A549 (cell line): ENCODE measurements at regions not wholly inside any gene's neighbourhood (a gene's known extent, or its start where the extent isn't known, plus 50 kb on each side); places are given as distances from the start of the nearest gene placed in this dataset.

ENCODE experiments used
- ATAC-seq, 2 experiments: fragments of 200-7000 bp in 1 of 2; fragments of >200 bp in 1 of 2; cut with Nextera tagmentation in 1 of 2; cut with Tn5 transposase in 1 of 2; 3 replicates each; pipeline versions ENCODE4 v1.8.0 to v1.9.1; 2018 to 2020; ENCODE audit warnings: mild to moderate bottlenecking in 1 of 2, moderate library complexity in 1 of 2
- CTCF ChIA-PET: fragments of 300-600 bp; sonication (Branson Sonifier 250); formaldehyde crosslinking; extraction: SDS; loops from one replicate; lab custom pipeline; 2021; ENCODE audit warnings: antibody characterized with exemption, inconsistent platforms; lab: Yijun Ruan, JAX
- POLR2A ChIA-PET: fragments of 350-600 bp; formaldehyde crosslinking; extraction: SDS; loops from one replicate; lab custom pipeline; 2021; ENCODE audit warnings: antibody characterized with exemption, inconsistent platforms; lab: Yijun Ruan, JAX
- DNase-seq, 2 experiments: peaks; one replicate each; pipeline versions ENCODE4 v3.0.0 to v3.0.0-alpha.2; 2011 to 2016; ENCODE audit warnings: low read depth in 1 of 2, low spot score in 1 of 2
- FAIRE-seq: peaks from 2 replicates; lab custom pipeline; 2011; peaks lifted over from hg19 to GRCh38; lab: Jason Lieb, UNC
- H3K27ac ChIP-seq, 2 experiments: fragments of >200 bp; sonication (Bioruptor Twin); formaldehyde crosslinking; 3 replicates each; pipeline ENCODE4 v1.5.1; 2016 to 2017
- H3K4me1 ChIP-seq: fragments of >200 bp; sonication (Bioruptor Twin); formaldehyde crosslinking; 3 replicates; pipeline ENCODE4 v1.6.1; 2016
- H3K4me2 ChIP-seq: fragments of >200 bp; sonication (Bioruptor Twin); formaldehyde crosslinking; 3 replicates; pipeline ENCODE4 v1.6.1; 2016
- H3K4me3 ChIP-seq: fragments of >200 bp; sonication (Bioruptor Twin); formaldehyde crosslinking; 3 replicates; pipeline ENCODE4 v1.5.1; 2016
- H3K9me3 ChIP-seq: fragments of >200 bp; sonication (Bioruptor Twin); formaldehyde crosslinking; 3 replicates; pipeline ENCODE4 v1.6.1; 2016
- BCL3 ChIP-seq: fragments of >200 bp; sonication (Bioruptor Twin); formaldehyde crosslinking; IDR thresholded peaks from 3 replicates; pipeline ENCODE4 v1.6.1; 2016
- CBX2 ChIP-seq: fragments of 200-600 bp; sonication (generic); IDR thresholded peaks from 2 replicates; pipeline ENCODE4 v1.6.1; 2016; ENCODE audit warnings: low read depth, mild to moderate bottlenecking, borderline replicate concordance
- CHD2 ChIP-seq: fragments of 150-350 bp; IDR thresholded peaks from 2 replicates; pipeline ENCODE4 v1.6.1; 2014; ENCODE audit warnings: low read length; ENCODE audit not compliant: partially characterized antibody
- EHF ChIP-seq: fragments of 250-450 bp; sonication (Bioruptor Pico); IDR thresholded peaks from 2 replicates; pipeline ENCODE4 v1.5.0; 2020; ENCODE audit warnings: mild to moderate bottlenecking
- ELK1 ChIP-seq: fragments of 150-350 bp; IDR thresholded peaks from 2 replicates; pipeline ENCODE4 v1.6.1; 2014; ENCODE audit warnings: low read depth, mild to moderate bottlenecking, low read length
- FOSB ChIP-seq: fragments of 250-450 bp; sonication (Bioruptor Pico); IDR thresholded peaks from 2 replicates; pipeline ENCODE4 v1.5.0; 2020; ENCODE audit warnings: mild to moderate bottlenecking, moderate library complexity
- FOSL2 ChIP-seq, 2 experiments: fragments of 450-650 bp in 1 of 2; fragments of >200 bp in 1 of 2; sonication (Bioruptor Twin) in 1 of 2; formaldehyde crosslinking; IDR thresholded peaks; 2 replicates each; pipeline versions ENCODE4 v1.5.0 to v1.6.1; 2016 to 2020; ENCODE audit warnings: mild to moderate bottlenecking in 1 of 2, moderate library complexity in 1 of 2
- HOXB13 ChIP-seq: fragments of 250-450 bp; sonication (Bioruptor Pico); IDR thresholded peaks from 2 replicates; pipeline ENCODE4 v1.5.0; 2020; ENCODE audit warnings: low read depth, mild to moderate bottlenecking, moderate library complexity
- HOXB5 ChIP-seq: fragments of 250-450 bp; sonication (Bioruptor Pico); IDR thresholded peaks from 2 replicates; pipeline ENCODE4 v1.5.0; 2020; ENCODE audit warnings: mild to moderate bottlenecking, moderate library complexity
- JUN ChIP-seq, 2 experiments: fragments of >200 bp; sonication (Bioruptor Twin); formaldehyde crosslinking; IDR thresholded peaks; 2 replicates in 1 of 2; 3 replicates in 1 of 2; pipeline ENCODE4 v1.6.1; 2016 to 2017
- MAZ ChIP-seq: fragments of 150-350 bp; IDR thresholded peaks from 2 replicates; pipeline ENCODE4 v1.6.1; 2014; ENCODE audit warnings: antibody characterized with exemption, low read depth, low read length, borderline replicate concordance
- NFE2L2 ChIP-seq: fragments of 150-350 bp; conservative IDR thresholded peaks from 2 replicates; pipeline ENCODE4 v1.6.1; 2014; ENCODE audit warnings: low read length
- PHF8 ChIP-seq: fragments of 200-600 bp; sonication (generic); IDR thresholded peaks from 2 replicates; pipeline ENCODE4 v1.6.1; 2016; ENCODE audit warnings: low read depth, mild to moderate bottlenecking, antibody characterized with exemption, moderate library complexity, borderline replicate concordance
- POLR2A ChIP-seq: IDR thresholded peaks from 2 replicates; pipeline ENCODE4 v1.6.1; 2012; ENCODE audit warnings: mild to moderate bottlenecking, low read length
- POLR2AphosphoS2 ChIP-seq: conservative IDR thresholded peaks from 2 replicates; pipeline ENCODE4 v1.6.1; 2012; ENCODE audit warnings: low read length, improper control_type of control experiment, inconsistent platforms
- RARB ChIP-seq: fragments of 250-450 bp; sonication (Bioruptor Pico); IDR thresholded peaks from 2 replicates; pipeline ENCODE4 v1.8.0; 2021; ENCODE audit warnings: mild to moderate bottlenecking, moderate library complexity
- SMC3 ChIP-seq: fragments of >200 bp; sonication (Bioruptor Twin); formaldehyde crosslinking; IDR thresholded peaks from 3 replicates; pipeline ENCODE4 v1.6.1; 2018; ENCODE audit warnings: inconsistent platforms
- SREBF2 ChIP-seq: fragments of 450-650 bp; IDR thresholded peaks from 2 replicates; pipeline ENCODE4 v1.6.1; 2014; ENCODE audit warnings: mild to moderate bottlenecking, moderate library complexity
- ZC3H11A ChIP-seq: fragments of 450-650 bp; IDR thresholded peaks from 2 replicates; pipeline ENCODE4 v1.6.1; 2014; ENCODE audit warnings: antibody characterized with exemption, mild to moderate bottlenecking
- ZNF302 ChIP-seq: fragments of 250-450 bp; sonication (Bioruptor Pico); IDR thresholded peaks from 2 replicates; pipeline ENCODE4 v1.9.0; 2021; ENCODE audit warnings: inconsistent platforms, mild to moderate bottlenecking, moderate library complexity
- ZSCAN20 ChIP-seq: fragments of 250-450 bp; sonication (Bioruptor Pico); IDR thresholded peaks from 2 replicates; pipeline ENCODE4 v1.8.0; 2022; ENCODE audit warnings: mild to moderate bottlenecking, moderate library complexity
- WGBS: methylation state at CpG from one replicate; pipeline ENCODE4 v1.1.6; 2017; ENCODE audit errors: missing lambda C conversion rate; 5-methylcytosine and 5-hydroxymethylcytosine counted together
- TF ChIP-seq, protein P1 (sequence below): fragments of >200 bp; sonication (Bioruptor Twin); formaldehyde crosslinking; IDR thresholded peaks from 3 replicates; pipeline ENCODE4 v1.5.1; 2016
- TF ChIP-seq, protein P2 (sequence below): IDR thresholded peaks from 2 replicates; pipeline ENCODE4 v1.6.1; 2012; ENCODE audit warnings: low read depth, borderline replicate concordance
- TF ChIP-seq, protein P3 (sequence below): fragments of 450-650 bp; IDR thresholded peaks from 2 replicates; pipeline ENCODE4 v1.6.1; 2014; ENCODE audit warnings: antibody characterized with exemption

- Histone ChIP-seq H3K27ac (no peak overlapping the region), H3K4me3 (no peak overlapping the region), H3K4me1 (no peaks in the 10 kb centered on the region), H3K4me2 (no peak overlapping the region), H3K9me3 (no peaks in the 10 kb centered on the region)
- FAIRE-seq (no peak), ATAC-seq (no peak), DNase-seq (no peak)
- 49% methylated on average over 12 of the region's 12 CpGs for WGBS
- POLR2A ChIA-PET: no interaction called here
- CTCF ChIA-PET: no interaction called here
- TF ChIP-seq, protein P1, sequence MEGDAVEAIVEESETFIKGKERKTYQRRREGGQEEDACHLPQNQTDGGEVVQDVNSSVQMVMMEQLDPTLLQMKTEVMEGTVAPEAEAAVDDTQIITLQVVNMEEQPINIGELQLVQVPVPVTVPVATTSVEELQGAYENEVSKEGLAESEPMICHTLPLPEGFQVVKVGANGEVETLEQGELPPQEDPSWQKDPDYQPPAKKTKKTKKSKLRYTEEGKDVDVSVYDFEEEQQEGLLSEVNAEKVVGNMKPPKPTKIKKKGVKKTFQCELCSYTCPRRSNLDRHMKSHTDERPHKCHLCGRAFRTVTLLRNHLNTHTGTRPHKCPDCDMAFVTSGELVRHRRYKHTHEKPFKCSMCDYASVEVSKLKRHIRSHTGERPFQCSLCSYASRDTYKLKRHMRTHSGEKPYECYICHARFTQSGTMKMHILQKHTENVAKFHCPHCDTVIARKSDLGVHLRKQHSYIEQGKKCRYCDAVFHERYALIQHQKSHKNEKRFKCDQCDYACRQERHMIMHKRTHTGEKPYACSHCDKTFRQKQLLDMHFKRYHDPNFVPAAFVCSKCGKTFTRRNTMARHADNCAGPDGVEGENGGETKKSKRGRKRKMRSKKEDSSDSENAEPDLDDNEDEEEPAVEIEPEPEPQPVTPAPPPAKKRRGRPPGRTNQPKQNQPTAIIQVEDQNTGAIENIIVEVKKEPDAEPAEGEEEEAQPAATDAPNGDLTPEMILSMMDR: no peak
- no peak for TF ChIP-seq NFE2L2
- TF ChIP-seq BCL3: no peak
- TF ChIP-seq, all 56 proteins: peak for 0
These were observed 1808.8 kb upstream of the ACO1 start for GRCh38 chr9:30575691-30576090.

- WGBS: 3% methylated on average over 1 of the region's 1 CpG
- POLR2A ChIA-PET: no interaction called here
- no peaks in the 10 kb centered on the region for H3K9me3 ChIP-seq
- no peak overlapping the region for H3K27ac ChIP-seq
- TF ChIP-seq ZNF302 (CRISPR knock-in tag) (no peak), POLR2A (no peak)
- CTCF ChIA-PET: no interaction called here
- no peak overlapping the region for H3K4me3 ChIP-seq
- FAIRE-seq (no peak), ATAC-seq (no peak), DNase-seq (no peak)
- no peaks in the 10 kb centered on the region for H3K4me1 ChIP-seq
- no peak overlapping the region for H3K4me2 ChIP-seq
These were observed 1804.6 kb upstream of the ACO1 start for GRCh38 chr9:30579810-30580209.

GRCh38 chr9:30582240-30582639 lies 1802.2 kb upstream of the ACO1 start:
- WGBS: 3% methylated on average over 2 of the region's 2 CpGs
- no peak for FAIRE-seq
- Histone ChIP-seq H3K27ac (no peak overlapping the region), H3K9me3 (no peaks in the 10 kb centered on the region), H3K4me3 (no peak overlapping the region)
- no peak for DNase-seq
- no peak for ATAC-seq
- POLR2A ChIA-PET: no interaction called here
- no peak for TF ChIP-seq CHD2
- TF ChIP-seq PHF8: no peak
- no peak for TF ChIP-seq SREBF2
- TF ChIP-seq FOSB: no peak
- no peak for TF ChIP-seq CBX2
- no peak for TF ChIP-seq HOXB13 (CRISPR knock-in tag)
- TF ChIP-seq RARB (CRISPR knock-in tag): no peak
- TF ChIP-seq, all 56 proteins: peak for 0
- CTCF ChIA-PET: no interaction called here
- Histone ChIP-seq H3K4me2 (no peak overlapping the region), H3K4me1 (no peaks in the 10 kb centered on the region)

GRCh38 chr9:30584559-30584958 lies 1799.9 kb upstream of the ACO1 start:
- H3K4me1 ChIP-seq: no peaks in the 10 kb centered on the region
- ATAC-seq: no peak
- no peak overlapping the region for H3K4me3 ChIP-seq
- POLR2A ChIA-PET: no interaction called here
- no peak for DNase-seq
- H3K9me3 ChIP-seq: no peaks in the 10 kb centered on the region
- CTCF ChIA-PET: no interaction called here
- H3K4me2 ChIP-seq: no peak overlapping the region
- no peak overlapping the region for H3K27ac ChIP-seq
- WGBS: 2% methylated on average over 2 of the region's 2 CpGs
- FAIRE-seq: no peak
- no peak for TF ChIP-seq MAZ
- no peak for TF ChIP-seq JUN (IDR thresholded peaks at IDR 0.05)
- TF ChIP-seq EHF: no peak
- no peak for TF ChIP-seq ZSCAN20 (CRISPR knock-in tag)
- no peak for TF ChIP-seq HOXB5 (CRISPR knock-in tag)
- TF ChIP-seq, protein P1: no peak
- TF ChIP-seq, protein P2, sequence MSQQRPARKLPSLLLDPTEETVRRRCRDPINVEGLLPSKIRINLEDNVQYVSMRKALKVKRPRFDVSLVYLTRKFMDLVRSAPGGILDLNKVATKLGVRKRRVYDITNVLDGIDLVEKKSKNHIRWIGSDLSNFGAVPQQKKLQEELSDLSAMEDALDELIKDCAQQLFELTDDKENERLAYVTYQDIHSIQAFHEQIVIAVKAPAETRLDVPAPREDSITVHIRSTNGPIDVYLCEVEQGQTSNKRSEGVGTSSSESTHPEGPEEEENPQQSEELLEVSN: no peak
- TF ChIP-seq ZC3H11A: no peak
- TF ChIP-seq, protein P3, sequence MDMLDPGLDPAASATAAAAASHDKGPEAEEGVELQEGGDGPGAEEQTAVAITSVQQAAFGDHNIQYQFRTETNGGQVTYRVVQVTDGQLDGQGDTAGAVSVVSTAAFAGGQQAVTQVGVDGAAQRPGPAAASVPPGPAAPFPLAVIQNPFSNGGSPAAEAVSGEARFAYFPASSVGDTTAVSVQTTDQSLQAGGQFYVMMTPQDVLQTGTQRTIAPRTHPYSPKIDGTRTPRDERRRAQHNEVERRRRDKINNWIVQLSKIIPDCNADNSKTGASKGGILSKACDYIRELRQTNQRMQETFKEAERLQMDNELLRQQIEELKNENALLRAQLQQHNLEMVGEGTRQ: no peak
- TF ChIP-seq PHF8: no peak
- TF ChIP-seq SMC3: no peak
- no peak for TF ChIP-seq FOSL2 (IDR thresholded peaks at IDR 0.05)
- TF ChIP-seq FOSL2 (CRISPR knock-in tag; IDR thresholded peaks at IDR 0.05): no peak
- no peak for TF ChIP-seq ELK1
- TF ChIP-seq POLR2AphosphoS2: no peak
